ENCODE measurements at regions not wholly inside any gene's neighbourhood (a gene's known extent, or its start where the extent isn't known, plus 50 kb on each side); places are given as distances from the start of the nearest gene placed in this dataset.

- TF ChIP-seq POLR2A (IDR thresholded peaks at IDR 0.05; ENCODE audit: low read depth, low read length), result no peak
- no peak for TF ChIP-seq TAF1 (IDR thresholded peaks at IDR 0.05; ENCODE audit: borderline replicate concordance, low read depth, low read length)
These were observed 139.8 kb upstream of the SRRM4 start for GRCh38 chr12:118841588-118841987.

Measured in GM12892 (cell line).